ENCODE measurements at regions not wholly inside any gene's neighbourhood (a gene's known extent, or its start where the extent isn't known, plus 50 kb on each side); places are given as distances from the start of the nearest gene placed in this dataset.

- DNase-seq (ENCODE audit: low read depth) (peak; percentile 58), FAIRE-seq (no peak)
- Histone ChIP-seq H3K36me3 (ENCODE audit: control insufficient read depth, insufficient read depth, low read length) (no peaks in the 10 kb centered on the region), H3K4me3 (ENCODE audit: low read depth, low read length) (no peak overlapping the region), H3K27me3 (ENCODE audit: control insufficient read depth, insufficient read depth, low read length) (no peaks in the 10 kb centered on the region)
- TF ChIP-seq CTCF (IDR thresholded peaks at IDR 0.05; ENCODE audit: insufficient read depth, low read length, severe bottlenecking), result no peak
Measured at GRCh38 chr3:194030372-194030771, 105.6 kb upstream of the HES1 start.

- Histone ChIP-seq H3K36me3 (ENCODE audit: control insufficient read depth, insufficient read depth, low read length) (no peaks in the 10 kb centered on the region), H3K27me3 (ENCODE audit: control insufficient read depth, insufficient read depth, low read length) (no peaks in the 10 kb centered on the region), H3K4me3 (ENCODE audit: low read depth, low read length) (no peak overlapping the region)
- TF ChIP-seq CTCF (IDR thresholded peaks at IDR 0.05; ENCODE audit: insufficient read depth, low read length, severe bottlenecking), result no peak
- FAIRE-seq (no peak), DNase-seq (ENCODE audit: low read depth) (no peak)
Measured at GRCh38 chr3:194031349-194031748, 104.6 kb upstream of the HES1 start.

- no peak for FAIRE-seq
- Histone ChIP-seq H3K4me3 (ENCODE audit: low read depth, low read length) (no peak overlapping the region), H3K36me3 (ENCODE audit: control insufficient read depth, insufficient read depth, low read length) (no peaks in the 10 kb centered on the region), H3K27me3 (ENCODE audit: control insufficient read depth, insufficient read depth, low read length) (no peaks in the 10 kb centered on the region)
- TF ChIP-seq CTCF (IDR thresholded peaks at IDR 0.05; ENCODE audit: insufficient read depth, low read length, severe bottlenecking), result no peak
- no peak for DNase-seq (ENCODE audit: low read depth)
Measured at GRCh38 chr3:194031867-194032635, 103.9 kb upstream of the HES1 start.

- DNase-seq (ENCODE audit: low read depth), result no peak
- no peak for FAIRE-seq
- no peak for TF ChIP-seq CTCF (IDR thresholded peaks at IDR 0.05; ENCODE audit: insufficient read depth, low read length, severe bottlenecking)
- no peak overlapping the region for H3K4me3 ChIP-seq (ENCODE audit: low read depth, low read length)
- H3K27me3 ChIP-seq (ENCODE audit: control insufficient read depth, insufficient read depth, low read length), result no peaks in the 10 kb centered on the region
- no peaks in the 10 kb centered on the region for H3K36me3 ChIP-seq (ENCODE audit: control insufficient read depth, insufficient read depth, low read length)
Measured at GRCh38 chr3:194032828-194033435, 103.0 kb upstream of the HES1 start.

GRCh38 chr3:194034346-194035336 lies 101.3 kb upstream of the HES1 start:
- H3K4me3 ChIP-seq (ENCODE audit: low read depth, low read length), result no peak overlapping the region
- no peak for DNase-seq (ENCODE audit: low read depth)

More at GRCh38 chr3:194034346-194035336, 101.3 kb upstream of the HES1 start:
- Histone ChIP-seq H3K36me3 (ENCODE audit: control insufficient read depth, insufficient read depth, low read length) (no peaks in the 10 kb centered on the region), H3K27me3 (ENCODE audit: control insufficient read depth, insufficient read depth, low read length) (no peaks in the 10 kb centered on the region)
- TF ChIP-seq CTCF (IDR thresholded peaks at IDR 0.05; ENCODE audit: insufficient read depth, low read length, severe bottlenecking), result no peak
- peak; percentile 86 for FAIRE-seq

All from bronchial epithelial cell (primary cell).